NB4 (cell line): ENCODE measurements at regions not wholly inside any gene's neighbourhood (a gene's known extent, or its start where the extent isn't known, plus 50 kb on each side); places are given as distances from the start of the nearest gene placed in this dataset.

Experiments used
- POLR2A ChIP-seq: IDR thresholded peaks from 2 replicates; pipeline ENCODE4 v1.6.1; 2011; ENCODE audit warnings: mild to moderate bottlenecking; ENCODE audit not compliant: insufficient read length; ENCODE audit errors: extremely low read depth
- TF ChIP-seq, protein P1 (sequence below): IDR thresholded peaks from one replicate; pipeline ENCODE4 v1.5.1; 2012; ENCODE audit warnings: low read depth, low read length

DNA sequence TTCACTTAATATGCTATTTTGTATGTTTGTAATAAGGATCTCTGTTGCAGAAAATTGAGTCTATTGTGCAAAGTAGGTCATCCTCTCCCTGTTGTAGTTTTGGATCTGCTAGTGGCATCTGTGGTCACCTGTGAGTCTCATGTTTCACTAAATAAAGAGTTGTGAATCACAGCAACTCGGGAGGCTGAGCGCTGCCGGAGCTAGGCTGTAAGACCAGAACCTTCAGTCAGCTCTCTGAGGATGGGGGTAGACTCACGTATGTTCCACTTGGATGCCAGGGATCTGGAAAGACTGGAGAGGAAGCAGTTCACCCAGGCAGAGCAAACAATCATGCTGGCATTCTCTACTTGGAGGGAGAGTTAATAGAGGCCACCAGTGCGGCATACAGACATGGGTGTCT lies 187.3 kb upstream of the FOXA2 start:
- TF ChIP-seq, protein P1, sequence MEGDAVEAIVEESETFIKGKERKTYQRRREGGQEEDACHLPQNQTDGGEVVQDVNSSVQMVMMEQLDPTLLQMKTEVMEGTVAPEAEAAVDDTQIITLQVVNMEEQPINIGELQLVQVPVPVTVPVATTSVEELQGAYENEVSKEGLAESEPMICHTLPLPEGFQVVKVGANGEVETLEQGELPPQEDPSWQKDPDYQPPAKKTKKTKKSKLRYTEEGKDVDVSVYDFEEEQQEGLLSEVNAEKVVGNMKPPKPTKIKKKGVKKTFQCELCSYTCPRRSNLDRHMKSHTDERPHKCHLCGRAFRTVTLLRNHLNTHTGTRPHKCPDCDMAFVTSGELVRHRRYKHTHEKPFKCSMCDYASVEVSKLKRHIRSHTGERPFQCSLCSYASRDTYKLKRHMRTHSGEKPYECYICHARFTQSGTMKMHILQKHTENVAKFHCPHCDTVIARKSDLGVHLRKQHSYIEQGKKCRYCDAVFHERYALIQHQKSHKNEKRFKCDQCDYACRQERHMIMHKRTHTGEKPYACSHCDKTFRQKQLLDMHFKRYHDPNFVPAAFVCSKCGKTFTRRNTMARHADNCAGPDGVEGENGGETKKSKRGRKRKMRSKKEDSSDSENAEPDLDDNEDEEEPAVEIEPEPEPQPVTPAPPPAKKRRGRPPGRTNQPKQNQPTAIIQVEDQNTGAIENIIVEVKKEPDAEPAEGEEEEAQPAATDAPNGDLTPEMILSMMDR, result no peak
- no peak for TF ChIP-seq POLR2A
